ENCODE measurements at regions not wholly inside any gene's neighbourhood (a gene's known extent, or its start where the extent isn't known, plus 50 kb on each side); places are given as distances from the start of the nearest gene placed in this dataset.
A peak's percentile ranks its signal among the peaks of the same experiment; 100 is the strongest.

- Histone ChIP-seq H3K79me2 (replicated peaks; ENCODE audit: insufficient read depth) (no peaks in the 10 kb centered on the region), H3K36me3 (ENCODE audit: insufficient read depth) (no peaks in the 10 kb centered on the region), H2AFZ (peak overlapping the region; percentile 34; the same call in 1 of the 2 replicates), H3K4me1 (ENCODE audit: insufficient read depth) (peaks cover 5% of the 10 kb centered on the region; the same call in 1 of the 2 replicates), H3K4me2 (no peak overlapping the region), H3K27me3 (ENCODE audit: insufficient read depth) (no peaks in the 10 kb centered on the region), H3F3A (replicated peaks; ENCODE audit: low read depth) (no peaks in the 10 kb centered on the region), H3K4me3 (no peak overlapping the region), H4K20me1 (replicated peaks; ENCODE audit: insufficient read depth) (no peaks in the 10 kb centered on the region), H3K9me2 (ENCODE audit: insufficient read depth) (peaks cover 8% of the 10 kb centered on the region), H3K27ac (ENCODE audit: low read depth) (no peak overlapping the region)
- Mint-ChIP-seq H3K27me3 (ENCODE audit: insufficient read depth, low read depth, poor library complexity) (no peaks in the 10 kb centered on the region), H3K4me3 (no peak overlapping the region), H3K27ac (no peak overlapping the region), H3K36me3 (ENCODE audit: low read depth) (no peaks in the 10 kb centered on the region), H3K9me3 (no peaks in the 10 kb centered on the region), H3K4me1 (peaks cover 6% of the 10 kb centered on the region; the same call in 1 of the 3 replicates)
- DNase-seq (ENCODE audit: low spot score) (no peak), ATAC-seq (no peak)
- no peak for TF ChIP-seq ZNF462 (CRISPR knock-in tag; IDR thresholded peaks at IDR 0.05)
- no peak for TF ChIP-seq STAT1 (IDR thresholded peaks at IDR 0.05; ENCODE audit: unreplicated experiment)
- TF ChIP-seq ZNF331 (CRISPR knock-in tag; IDR thresholded peaks at IDR 0.05; ENCODE audit: low read depth) = no peak
- no peak for TF ChIP-seq EZH2 (IDR thresholded peaks at IDR 0.05; ENCODE audit: low read depth, unreplicated experiment)
- no peak for TF ChIP-seq ZNF114 (CRISPR knock-in tag; IDR thresholded peaks at IDR 0.05)
- no peak for TF ChIP-seq EZH2phosphoT487 (IDR thresholded peaks at IDR 0.05; ENCODE audit: unreplicated experiment)
- no peak for TF ChIP-seq CTCF (conservative IDR thresholded peaks at IDR 0.05; ENCODE audit: low read depth in 2 of 2)
- TF ChIP-seq ETS1 (IDR thresholded peaks at IDR 0.05) = no peak
Observed at GRCh38 chr6:128754658-128755256, 128.2 kb upstream of the LAMA2 start.

Measured in GM23338 (cell line).